AG10803 (cell line): ENCODE measurements at regions not wholly inside any gene's neighbourhood (a gene's known extent, or its start where the extent isn't known, plus 50 kb on each side); places are given as distances from the start of the nearest gene placed in this dataset.

Experiments used
- DNase-seq: peaks from one replicate; pipeline ENCODE4 v3.0.0; 2010; ENCODE audit warnings: low read depth
- H3K4me3 ChIP-seq: 2 replicates; pipeline ENCODE4 v1.5.1; 2011; ENCODE audit warnings: mild to moderate bottlenecking, low read length, control low read depth
- TF ChIP-seq, protein P1 (sequence below): conservative IDR thresholded peaks from 2 replicates; pipeline ENCODE4 v1.5.1; 2011; ENCODE audit warnings: mild to moderate bottlenecking, low read length, control low read depth, inconsistent platforms

DNA sequence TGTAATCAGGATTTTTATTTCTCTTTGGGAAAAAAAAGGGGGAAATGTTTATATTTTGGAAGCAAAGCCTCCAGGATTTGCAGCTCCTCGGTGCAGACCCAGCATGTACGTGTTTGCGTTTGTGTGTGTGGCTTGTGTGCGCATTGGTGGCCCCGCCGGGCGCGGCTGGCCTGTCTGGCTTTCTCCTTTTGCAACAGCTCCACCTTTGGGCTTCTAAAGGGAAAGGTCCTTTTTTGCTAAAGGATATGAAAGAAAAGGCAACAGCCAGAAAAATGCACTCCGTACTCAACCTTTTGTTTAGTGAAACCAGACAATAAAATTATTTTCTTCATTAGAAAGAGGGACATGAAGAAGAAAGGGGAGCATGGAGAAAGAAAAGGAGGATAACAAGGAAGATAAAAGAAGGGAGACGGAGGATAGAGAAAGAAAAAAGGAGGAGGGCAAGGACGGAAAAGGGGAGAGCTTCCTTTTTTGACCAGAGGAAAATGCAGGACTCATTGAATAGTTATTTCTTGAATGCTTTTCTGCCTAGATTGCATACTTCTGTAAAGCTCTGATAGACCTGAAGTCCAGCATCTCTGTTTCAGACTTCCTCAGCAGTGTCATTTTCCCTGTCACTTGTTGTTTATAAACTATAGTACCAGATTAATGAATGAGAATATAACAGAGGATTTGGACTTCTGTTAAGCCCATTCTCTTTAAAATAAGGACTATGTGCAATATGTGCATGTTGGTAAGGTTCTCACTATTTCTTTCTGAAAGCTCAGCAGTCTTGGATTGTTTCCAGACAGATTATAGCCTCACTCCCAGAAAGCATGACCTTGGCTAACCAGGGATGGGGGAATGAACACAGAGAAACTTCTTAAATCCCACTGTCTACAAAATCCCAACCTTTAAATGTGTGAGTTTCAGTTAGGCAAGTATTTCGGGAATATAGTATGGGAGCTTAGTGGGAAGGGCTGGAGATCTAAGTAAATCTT lies 563.1 kb upstream of the PIK3C3 start:
- TF ChIP-seq, protein P1, sequence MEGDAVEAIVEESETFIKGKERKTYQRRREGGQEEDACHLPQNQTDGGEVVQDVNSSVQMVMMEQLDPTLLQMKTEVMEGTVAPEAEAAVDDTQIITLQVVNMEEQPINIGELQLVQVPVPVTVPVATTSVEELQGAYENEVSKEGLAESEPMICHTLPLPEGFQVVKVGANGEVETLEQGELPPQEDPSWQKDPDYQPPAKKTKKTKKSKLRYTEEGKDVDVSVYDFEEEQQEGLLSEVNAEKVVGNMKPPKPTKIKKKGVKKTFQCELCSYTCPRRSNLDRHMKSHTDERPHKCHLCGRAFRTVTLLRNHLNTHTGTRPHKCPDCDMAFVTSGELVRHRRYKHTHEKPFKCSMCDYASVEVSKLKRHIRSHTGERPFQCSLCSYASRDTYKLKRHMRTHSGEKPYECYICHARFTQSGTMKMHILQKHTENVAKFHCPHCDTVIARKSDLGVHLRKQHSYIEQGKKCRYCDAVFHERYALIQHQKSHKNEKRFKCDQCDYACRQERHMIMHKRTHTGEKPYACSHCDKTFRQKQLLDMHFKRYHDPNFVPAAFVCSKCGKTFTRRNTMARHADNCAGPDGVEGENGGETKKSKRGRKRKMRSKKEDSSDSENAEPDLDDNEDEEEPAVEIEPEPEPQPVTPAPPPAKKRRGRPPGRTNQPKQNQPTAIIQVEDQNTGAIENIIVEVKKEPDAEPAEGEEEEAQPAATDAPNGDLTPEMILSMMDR = peak; percentile 75
- peak; percentile 51 for DNase-seq
- peak overlapping the region; percentile 46 for H3K4me3 ChIP-seq

DNA sequence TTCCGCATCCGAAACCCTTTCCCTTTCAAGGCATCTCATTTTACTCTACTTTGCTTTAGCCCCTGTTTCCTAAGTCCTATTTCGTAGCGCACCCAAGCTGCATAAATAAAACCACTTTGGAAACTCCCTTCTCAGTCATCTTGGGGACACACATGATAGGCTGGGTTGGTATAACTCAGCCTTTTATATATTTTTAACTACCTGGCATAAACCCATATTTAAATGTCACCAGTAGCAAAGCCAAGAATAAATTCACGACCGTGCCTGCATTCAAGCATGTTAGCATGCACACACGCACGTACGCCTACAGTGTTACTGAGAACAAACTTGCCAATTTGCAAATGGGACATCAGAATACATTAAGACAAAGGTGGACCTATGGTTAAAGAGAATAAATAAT lies 564.7 kb upstream of the PIK3C3 start:
- no peak overlapping the region for H3K4me3 ChIP-seq
- TF ChIP-seq, protein P1 = no peak
- DNase-seq = no peak

DNA sequence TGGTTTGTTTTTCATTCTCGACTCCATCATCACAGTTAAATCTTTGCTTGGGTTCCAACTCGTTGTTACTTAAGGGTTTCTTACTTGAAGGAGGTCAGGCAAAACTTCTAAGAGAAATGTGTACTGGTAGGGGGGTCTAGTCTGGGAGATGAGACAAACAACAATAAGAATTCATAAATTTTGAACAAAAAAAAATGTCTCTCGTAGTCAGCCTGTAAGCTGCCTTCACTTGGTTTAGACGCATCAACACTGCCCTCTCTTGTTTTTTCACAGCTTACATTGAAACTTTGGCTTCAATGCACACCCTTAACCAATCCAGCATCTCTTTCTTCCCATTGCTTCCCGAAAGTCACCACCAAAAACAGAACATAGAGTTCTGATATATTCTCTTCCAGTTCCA lies 576.4 kb upstream of the PIK3C3 start:
- DNase-seq = peak; percentile 50

DNA sequence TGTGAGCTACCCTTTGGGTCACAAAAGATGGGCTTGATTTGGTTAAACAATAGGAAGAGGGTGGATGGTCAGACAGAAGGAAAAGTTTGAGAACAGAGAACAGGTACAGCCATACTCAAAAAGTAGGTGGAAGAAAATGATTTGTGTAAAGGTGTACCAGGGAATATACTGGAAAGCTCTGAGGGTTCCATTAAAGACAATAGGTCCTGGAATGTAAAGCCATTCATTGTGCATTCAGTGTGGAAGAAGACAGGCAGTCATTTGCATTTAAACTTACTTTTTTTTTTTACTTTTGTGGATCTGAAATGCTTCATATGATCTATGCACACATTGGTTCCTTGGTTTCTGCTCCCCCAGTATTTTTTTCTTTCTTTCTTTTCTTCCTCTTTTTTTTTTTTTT lies 581.4 kb upstream of the PIK3C3 start:
- H3K4me3 ChIP-seq = no peak overlapping the region
- TF ChIP-seq, protein P1 = no peak
- DNase-seq = no peak

More for the DNA sequence above, 576.4 kb upstream of the PIK3C3 start:
- H3K4me3 ChIP-seq = no peak overlapping the region
- TF ChIP-seq, protein P1 = peak; percentile 53

DNA sequence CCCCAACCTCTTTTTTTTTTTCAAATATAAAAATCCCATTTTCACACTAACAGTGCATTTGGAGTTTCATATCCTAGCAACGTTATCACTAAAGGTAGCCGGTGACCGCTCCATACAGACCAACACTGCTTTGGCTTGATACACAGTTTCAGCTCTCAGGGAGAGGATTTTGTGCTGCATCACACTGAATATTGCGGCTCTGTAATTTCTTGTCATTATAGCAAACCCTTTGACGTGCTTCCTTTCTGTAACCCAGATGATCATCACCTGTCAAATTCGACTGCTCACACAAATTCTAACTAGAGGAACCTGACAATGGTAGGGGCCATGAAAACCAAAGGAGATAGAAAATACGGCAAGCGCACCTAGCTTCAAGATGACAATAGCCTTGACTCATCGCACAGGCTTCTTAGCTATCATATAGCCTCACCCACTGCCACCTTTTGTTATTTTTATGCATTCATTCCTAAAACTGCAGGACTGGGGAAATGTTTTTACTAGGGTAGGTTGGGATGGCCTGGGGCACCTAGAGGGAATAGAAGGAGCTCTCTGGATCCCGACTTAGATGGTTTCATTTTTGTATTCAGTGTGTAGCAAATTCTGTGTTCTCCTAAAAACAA lies 582.9 kb upstream of the PIK3C3 start:
- TF ChIP-seq, protein P1 = no peak
- DNase-seq = no peak
- H3K4me3 ChIP-seq = no peak overlapping the region

DNA sequence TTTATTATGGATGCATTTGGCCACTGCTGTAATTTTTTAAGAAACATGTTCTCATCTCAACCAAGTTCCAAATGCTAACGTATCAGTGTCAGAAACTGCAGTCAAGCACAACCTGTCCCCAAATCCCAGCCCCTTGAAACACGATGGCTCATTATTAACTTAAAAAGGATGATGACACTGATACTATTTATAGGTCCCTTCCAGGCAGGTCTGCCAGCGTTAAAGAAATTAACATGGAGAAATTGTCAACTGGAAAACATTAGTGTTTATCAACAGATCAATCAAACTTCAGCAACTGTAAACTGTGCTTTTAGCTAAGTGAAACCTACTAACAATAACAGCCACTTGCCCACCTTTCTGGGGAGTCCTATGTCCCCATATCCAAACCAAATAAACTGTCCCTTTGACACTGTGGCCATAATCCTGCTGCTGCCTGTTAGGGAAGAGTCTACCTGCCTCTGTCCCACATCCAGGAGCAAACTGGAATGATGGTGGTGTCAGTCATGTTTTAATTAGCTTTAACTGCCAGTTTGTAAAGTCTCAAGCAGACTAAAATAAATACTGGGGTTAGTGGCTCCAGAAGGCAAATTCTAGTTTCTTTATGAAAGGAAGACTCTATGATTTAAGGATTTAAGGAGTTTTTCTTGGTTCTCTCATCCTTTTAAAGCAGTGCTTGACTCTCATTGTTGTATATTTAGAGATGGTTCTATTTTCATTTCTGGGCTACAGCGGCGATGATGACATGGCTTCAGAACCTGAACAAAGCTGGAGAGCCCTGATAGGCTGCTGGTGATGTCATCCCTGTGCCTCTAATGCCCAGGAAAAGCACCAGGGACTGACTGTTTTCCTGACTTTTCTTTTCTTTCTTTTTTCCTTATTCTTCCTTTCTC lies 583.6 kb upstream of the PIK3C3 start:
- H3K4me3 ChIP-seq = no peak overlapping the region
- DNase-seq = no peak
- TF ChIP-seq, protein P1 = no peak
